ENCODE measurements at regions not wholly inside any gene's neighbourhood (a gene's known extent, or its start where the extent isn't known, plus 50 kb on each side); places are given as distances from the start of the nearest gene placed in this dataset.
A peak's percentile ranks its signal among the peaks of the same experiment; 100 is the strongest.
"Not testable (repeated sequence)": the region's sequence is repeated elsewhere in the genome, so short reads cannot be mapped to it uniquely, and the experiment has no call there.

DNA sequence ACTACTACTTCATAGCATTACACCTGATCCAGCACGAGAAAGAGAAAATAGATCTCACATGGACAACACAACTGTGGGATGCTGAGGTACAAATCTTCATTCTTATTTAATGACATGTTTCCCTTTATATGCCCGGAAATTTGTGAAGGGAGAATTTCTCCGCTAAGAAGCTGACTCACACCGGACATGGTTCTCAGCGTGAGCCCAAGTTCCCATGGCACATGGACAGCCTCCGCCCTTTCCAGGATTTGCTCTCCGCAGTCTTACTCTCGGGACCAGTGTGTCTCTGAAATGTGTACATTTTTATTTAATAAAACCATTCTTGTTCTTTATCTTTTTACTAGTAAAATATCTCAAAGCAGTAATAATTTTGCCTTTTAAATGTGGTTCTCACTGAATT is 1154.8 kb downstream of the TMEM121 start:
- TF ChIP-seq EZH2 (IDR thresholded peaks at IDR 0.05) = no peak
- TF ChIP-seq FOXP2 (optimal IDR thresholded peaks at IDR 0.05; ENCODE audit: control extremely low read depth, extremely low read length, insufficient read depth) = no peak
- TF ChIP-seq POLR2AphosphoS5 (IDR thresholded peaks at IDR 0.05; ENCODE audit: borderline replicate concordance, low read depth, low read length) = no peak
- Histone ChIP-seq H3K36me3 (ENCODE audit: insufficient read depth, low read length) (no peaks in the 10 kb centered on the region), H3K27ac (peak overlapping the region; percentile 81; the same call in 1 of the 2 replicates), H3K9ac (ENCODE audit: insufficient read length) (no peak overlapping the region), H3K4me3 (peak overlapping the region; percentile 34; the same call in 1 of the 2 replicates), H3K9me3 (ENCODE audit: low read depth, low read length) (no peaks in the 10 kb centered on the region)
- no peak for DNase-seq (ENCODE audit: low read depth, low spot score)

DNA sequence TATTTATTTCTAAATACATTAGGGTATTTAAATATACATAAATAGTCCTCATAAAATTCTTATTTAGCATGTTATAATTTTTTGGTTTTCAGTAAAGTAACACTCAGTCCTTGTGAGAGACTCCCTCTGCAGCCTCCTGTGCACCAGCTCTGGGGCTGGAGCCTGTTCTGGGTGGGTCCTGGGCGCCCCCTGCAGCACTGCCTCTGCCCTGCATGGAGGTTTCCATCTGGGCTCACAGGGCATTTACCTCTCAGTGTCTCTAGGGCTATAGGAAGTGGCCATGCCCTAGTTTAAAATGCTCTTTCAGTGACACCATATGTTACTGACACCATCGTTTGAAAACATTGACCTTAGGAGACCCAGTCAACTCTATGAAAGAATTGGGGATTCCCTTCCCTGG is 1155.2 kb downstream of the TMEM121 start:
- Histone ChIP-seq H3K36me3 (ENCODE audit: insufficient read depth, low read length) (no peaks in the 10 kb centered on the region), H3K27ac (peak overlapping the region; percentile 81; the same call in 1 of the 2 replicates), H3K9ac (ENCODE audit: insufficient read length) (no peak overlapping the region), H3K9me3 (ENCODE audit: low read depth, low read length) (no peaks in the 10 kb centered on the region), H3K4me3 (no peak overlapping the region)
- DNase-seq (ENCODE audit: low read depth, low spot score) = no peak
- TF ChIP-seq POLR2AphosphoS5 (IDR thresholded peaks at IDR 0.05; ENCODE audit: borderline replicate concordance, low read depth, low read length) = no peak
- no peak for TF ChIP-seq FOXP2 (optimal IDR thresholded peaks at IDR 0.05; ENCODE audit: control extremely low read depth, extremely low read length, insufficient read depth)
- no peak for TF ChIP-seq EZH2 (IDR thresholded peaks at IDR 0.05)

DNA sequence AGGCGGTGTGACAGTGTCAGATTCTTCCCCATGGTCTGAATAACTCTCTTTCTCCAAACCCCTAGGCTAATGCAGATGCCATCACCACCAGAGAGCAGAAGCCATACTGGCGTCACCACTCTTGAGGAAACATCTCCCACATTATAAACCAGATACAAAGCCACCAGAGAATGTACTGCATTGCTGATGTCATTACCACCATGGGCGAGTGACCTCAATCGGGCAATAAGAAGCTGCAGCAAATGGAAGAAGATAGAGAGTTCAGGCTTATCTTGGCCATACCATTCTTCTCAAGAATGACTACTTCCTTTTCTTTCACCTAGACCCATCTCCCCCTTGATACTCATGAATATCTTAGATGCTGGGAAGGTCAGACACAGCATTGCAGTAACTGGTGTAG is 1157.2 kb downstream of the TMEM121 start:
- Histone ChIP-seq H3K4me3 (no peak overlapping the region), H3K27ac (no peak overlapping the region), H3K36me3 (ENCODE audit: insufficient read depth, low read length) (no peaks in the 10 kb centered on the region), H3K9ac (ENCODE audit: insufficient read length) (no peak overlapping the region), H3K9me3 (ENCODE audit: low read depth, low read length) (no peaks in the 10 kb centered on the region)
- no peak for DNase-seq (ENCODE audit: low read depth, low spot score)
- TF ChIP-seq POLR2AphosphoS5 (IDR thresholded peaks at IDR 0.05; ENCODE audit: borderline replicate concordance, low read depth, low read length) = no peak
- TF ChIP-seq EZH2 (IDR thresholded peaks at IDR 0.05) = no peak
- no peak for TF ChIP-seq FOXP2 (optimal IDR thresholded peaks at IDR 0.05; ENCODE audit: control extremely low read depth, extremely low read length, insufficient read depth)

DNA sequence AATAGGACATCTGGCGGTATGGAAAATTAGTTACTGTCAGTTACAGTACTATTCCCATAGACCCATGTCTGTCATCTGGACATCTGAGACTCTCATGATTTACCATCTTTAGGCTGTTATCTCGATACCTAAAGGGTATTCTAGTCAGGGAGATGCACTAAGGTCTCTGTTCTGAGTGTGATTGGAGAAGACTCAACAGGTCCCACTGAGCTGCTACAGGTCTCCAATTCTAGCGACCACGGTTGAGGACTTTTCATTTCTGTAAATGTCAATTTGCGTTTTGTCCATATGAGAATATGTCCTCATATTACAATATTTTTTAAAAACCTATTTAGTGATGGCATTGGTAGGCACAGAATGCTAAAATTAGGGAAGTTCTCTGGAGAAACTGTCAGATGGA is 1160.2 kb downstream of the TMEM121 start:
- DNase-seq (ENCODE audit: low read depth, low spot score) = no peak
- no peaks in the 10 kb centered on the region for H3K36me3 ChIP-seq (ENCODE audit: insufficient read depth, low read length)
- no peak overlapping the region for H3K27ac ChIP-seq
- H3K9ac ChIP-seq (ENCODE audit: insufficient read length) = no peak overlapping the region
- no peak for TF ChIP-seq EZH2 (IDR thresholded peaks at IDR 0.05)
- no peak for TF ChIP-seq POLR2AphosphoS5 (IDR thresholded peaks at IDR 0.05; ENCODE audit: borderline replicate concordance, low read depth, low read length)
- no peak for TF ChIP-seq FOXP2 (optimal IDR thresholded peaks at IDR 0.05; ENCODE audit: control extremely low read depth, extremely low read length, insufficient read depth)
- H3K9me3 ChIP-seq (ENCODE audit: low read depth, low read length) = no peaks in the 10 kb centered on the region
- no peak overlapping the region for H3K4me3 ChIP-seq

DNA sequence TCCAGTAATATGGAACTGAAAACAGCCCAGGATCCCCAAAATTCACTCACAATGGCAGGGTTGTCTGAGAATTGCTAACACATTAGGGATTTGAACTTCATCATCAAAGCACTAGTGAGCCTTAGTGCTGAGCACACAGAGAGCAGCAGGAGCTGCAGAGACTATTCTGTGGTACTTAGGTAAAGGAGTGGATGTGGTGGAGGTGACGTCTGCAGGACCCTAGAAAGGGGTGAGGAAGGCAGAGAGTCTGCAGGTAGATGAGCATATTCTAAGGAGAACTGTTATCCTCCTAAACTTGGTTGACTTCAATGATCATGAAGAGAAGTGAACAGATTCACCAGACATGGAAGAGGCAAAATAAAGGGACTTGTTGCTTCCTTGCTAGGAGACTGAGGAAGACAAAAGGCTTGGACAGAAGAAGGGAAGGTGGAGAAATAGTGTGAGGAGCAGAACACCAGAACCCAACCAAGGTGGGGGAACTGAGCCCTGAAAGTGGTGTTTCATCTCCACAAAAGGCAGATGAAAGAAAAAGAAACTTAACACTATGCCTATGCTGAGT is 1164.0 kb downstream of the TMEM121 start:
- Histone ChIP-seq H3K36me3 (ENCODE audit: insufficient read depth, low read length) (no peaks in the 10 kb centered on the region), H3K27ac (no peak overlapping the region), H3K9ac (ENCODE audit: insufficient read length) (no peak overlapping the region), H3K9me3 (ENCODE audit: low read depth, low read length) (no peaks in the 10 kb centered on the region), H3K4me3 (no peak overlapping the region)
- TF ChIP-seq POLR2AphosphoS5 (IDR thresholded peaks at IDR 0.05; ENCODE audit: borderline replicate concordance, low read depth, low read length) (no peak), EZH2 (IDR thresholded peaks at IDR 0.05) (no peak), FOXP2 (optimal IDR thresholded peaks at IDR 0.05; ENCODE audit: control extremely low read depth, extremely low read length, insufficient read depth) (no peak)
- DNase-seq (ENCODE audit: low read depth, low spot score) = no peak

DNA sequence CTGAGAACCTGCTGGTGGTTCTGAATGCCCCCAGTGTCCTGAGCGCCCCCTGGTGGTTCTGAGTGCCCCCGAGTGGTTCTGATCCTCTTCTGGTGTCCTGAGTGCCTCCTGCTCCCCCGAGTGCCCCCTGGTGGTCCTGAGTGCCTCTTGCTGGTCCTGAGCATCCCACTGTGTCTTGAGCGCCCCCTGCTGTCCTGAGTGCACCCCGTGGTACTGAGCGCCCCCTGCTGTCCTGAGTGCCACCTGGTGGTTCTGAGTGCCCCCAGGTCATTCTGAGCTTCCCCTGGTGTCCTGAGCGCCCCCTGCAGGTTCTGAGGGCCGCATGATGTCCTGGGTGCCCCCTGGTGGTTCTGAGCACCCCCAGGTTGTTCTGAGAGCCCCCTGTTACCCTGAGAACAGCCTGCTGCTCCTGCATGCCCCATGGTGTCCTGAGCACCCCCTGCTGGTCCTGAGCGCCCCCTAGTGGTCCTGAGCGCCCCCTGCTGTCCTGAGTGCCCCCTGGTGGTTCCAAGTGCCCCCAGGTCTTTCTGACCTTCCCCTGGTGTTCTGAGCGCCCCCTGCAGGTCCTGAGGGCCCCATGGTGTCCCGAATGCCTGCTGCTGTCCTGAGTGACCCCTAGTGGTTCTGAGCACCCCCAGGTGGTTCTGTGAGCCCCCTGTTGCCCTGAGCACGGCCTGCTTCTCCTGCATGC is 1165.4 kb downstream of the TMEM121 start:
- H3K9me3 ChIP-seq (ENCODE audit: low read depth, low read length) = no peaks in the 10 kb centered on the region

DNA sequence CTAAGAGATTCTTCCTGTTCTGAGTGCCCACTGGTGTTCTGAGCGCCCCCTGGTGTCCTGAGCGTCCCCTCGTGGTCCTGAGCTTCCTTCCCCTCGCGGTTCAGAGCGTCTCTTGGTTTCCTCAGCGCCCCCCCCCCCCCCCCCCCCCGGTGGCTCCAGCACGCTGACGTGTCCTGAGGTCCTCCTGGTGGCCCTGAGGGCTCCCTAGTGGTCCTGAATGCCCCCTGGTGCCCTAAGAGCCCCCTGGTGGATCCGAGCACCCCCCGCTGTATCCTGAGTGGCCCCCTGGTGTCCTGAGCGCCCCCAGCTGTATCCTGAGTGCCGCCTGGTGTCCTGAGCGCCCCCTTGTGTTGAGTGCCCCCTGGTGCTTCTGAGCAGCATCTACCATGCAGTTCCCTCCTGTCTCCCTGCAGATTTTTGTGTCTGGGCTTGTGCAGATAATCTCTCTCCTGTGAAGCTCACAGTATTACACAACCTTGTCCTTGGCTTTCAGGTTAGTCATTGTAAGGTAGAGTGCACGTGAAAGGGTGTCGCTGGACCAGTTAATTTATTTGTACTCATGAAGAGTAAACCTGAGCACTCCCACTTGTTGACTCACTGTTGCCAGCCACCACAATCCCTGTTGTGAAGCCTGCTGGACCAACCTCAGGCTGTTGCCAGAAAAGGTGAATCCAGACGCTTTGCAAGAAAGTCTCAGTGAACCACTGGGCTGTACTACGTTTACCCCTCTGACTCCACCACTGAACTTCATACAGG is 1168.4 kb downstream of the TMEM121 start:
- H3K27ac ChIP-seq = no peak overlapping the region
- no peak for DNase-seq (ENCODE audit: low read depth, low spot score)
- no peaks in the 10 kb centered on the region for H3K9me3 ChIP-seq (ENCODE audit: low read depth, low read length)
- TF ChIP-seq FOXP2 (optimal IDR thresholded peaks at IDR 0.05; ENCODE audit: control extremely low read depth, extremely low read length, insufficient read depth) = no peak
- TF ChIP-seq EZH2 (IDR thresholded peaks at IDR 0.05) = no peak
- no peak for TF ChIP-seq POLR2AphosphoS5 (IDR thresholded peaks at IDR 0.05; ENCODE audit: borderline replicate concordance, low read depth, low read length)
- no peak overlapping the region for H3K4me3 ChIP-seq
- no peak overlapping the region for H3K9ac ChIP-seq (ENCODE audit: insufficient read length)
- no peaks in the 10 kb centered on the region for H3K36me3 ChIP-seq (ENCODE audit: insufficient read depth, low read length)

More for the DNA sequence above, 1165.4 kb downstream of the TMEM121 start:
- no peak for TF ChIP-seq POLR2AphosphoS5 (IDR thresholded peaks at IDR 0.05; ENCODE audit: borderline replicate concordance, low read depth, low read length)
- TF ChIP-seq EZH2 (IDR thresholded peaks at IDR 0.05) = no peak
- TF ChIP-seq FOXP2 (optimal IDR thresholded peaks at IDR 0.05; ENCODE audit: control extremely low read depth, extremely low read length, insufficient read depth) = no peak
- Histone ChIP-seq H3K36me3 (ENCODE audit: insufficient read depth, low read length) (no peaks in the 10 kb centered on the region), H3K27ac (no peak overlapping the region), H3K4me3 (no peak overlapping the region), H3K9ac (ENCODE audit: insufficient read length) (no peak overlapping the region)
- no peak for DNase-seq (ENCODE audit: low read depth, low spot score)

DNA sequence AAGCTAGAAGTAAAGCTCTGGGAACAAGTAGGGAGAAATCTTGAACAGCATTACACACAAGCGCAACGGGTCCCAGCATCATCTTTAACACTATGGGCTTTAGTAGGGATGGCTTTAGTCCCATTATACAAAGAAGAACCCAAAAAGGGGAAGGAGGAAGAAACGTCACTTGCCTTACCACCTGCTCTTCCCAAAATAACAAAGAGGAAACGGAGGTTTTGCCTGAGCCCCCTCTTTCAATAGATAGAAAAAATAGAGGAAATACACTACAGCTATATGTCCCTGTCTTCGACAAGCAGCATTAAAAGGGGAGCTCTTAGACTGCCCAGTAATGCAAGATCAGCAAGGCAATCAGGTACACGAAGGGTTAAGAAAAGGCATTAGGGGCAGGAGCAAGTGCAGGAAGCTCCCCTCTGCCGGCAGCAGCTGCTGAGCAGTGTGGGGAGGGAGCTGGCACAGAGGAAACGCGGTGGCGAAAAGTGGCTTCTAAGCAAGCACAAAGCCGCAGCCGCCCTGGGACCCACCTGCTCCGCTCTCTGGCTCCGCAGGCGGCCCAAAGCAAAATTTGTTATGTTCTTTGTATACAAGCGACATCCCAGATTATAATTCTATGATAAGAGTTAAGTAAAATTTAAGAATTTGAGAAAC is 1172.4 kb downstream of the TMEM121 start:
- not testable (repeated sequence) for DNase-seq (ENCODE audit: low read depth, low spot score); H3K27ac ChIP-seq; H3K9me3 ChIP-seq (ENCODE audit: low read depth, low read length); H3K9ac ChIP-seq (ENCODE audit: insufficient read length); H3K4me3 ChIP-seq; H3K36me3 ChIP-seq (ENCODE audit: insufficient read depth, low read length)

DNA sequence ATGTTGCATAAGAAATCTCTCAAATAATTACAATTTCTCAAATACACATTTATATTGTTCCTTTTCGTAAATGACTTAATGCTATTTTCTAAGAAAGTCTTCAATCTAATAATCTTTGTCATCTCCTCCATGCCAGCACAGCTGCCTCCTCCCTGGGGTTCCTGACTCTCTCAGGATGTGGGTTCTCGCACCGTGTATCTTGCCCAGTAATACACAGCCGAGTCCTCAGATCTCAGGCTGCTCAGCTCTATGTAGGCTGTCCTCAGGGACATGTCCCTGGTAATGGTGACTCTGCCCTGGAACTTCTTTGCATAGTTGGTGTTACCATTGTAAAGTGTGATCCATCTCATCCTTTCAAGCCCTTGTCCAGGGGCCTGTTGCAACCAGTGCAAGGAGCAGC is 1177.3 kb downstream of the TMEM121 start:
- not testable (repeated sequence) for H3K9ac ChIP-seq (ENCODE audit: insufficient read length); H3K27ac ChIP-seq; H3K9me3 ChIP-seq (ENCODE audit: low read depth, low read length)

DNA sequence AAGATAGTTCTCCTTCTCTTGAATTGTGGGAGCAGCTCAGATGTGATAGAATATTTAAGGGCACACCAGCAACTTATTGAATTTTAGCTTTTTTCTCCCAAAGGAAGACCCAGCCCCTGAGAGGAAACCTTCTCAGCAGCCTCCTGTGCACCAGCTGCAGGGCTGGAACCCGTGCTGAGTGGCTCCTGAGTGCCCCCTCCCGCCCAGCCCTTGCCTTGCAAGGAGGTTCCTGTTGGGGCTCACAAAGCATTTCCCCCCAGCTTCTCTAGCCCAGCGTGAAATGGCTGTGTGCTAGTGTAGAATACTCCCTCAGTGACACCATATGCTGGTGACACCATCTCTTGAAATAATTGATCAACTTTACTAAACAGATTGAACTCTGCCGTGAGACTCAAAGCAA is 1180.1 kb downstream of the TMEM121 start:
- not testable (repeated sequence) for H3K4me3 ChIP-seq; H3K36me3 ChIP-seq (ENCODE audit: insufficient read depth, low read length); DNase-seq (ENCODE audit: low read depth, low spot score)

More for the DNA sequence above, 1177.3 kb downstream of the TMEM121 start:
- H3K4me3 ChIP-seq; H3K36me3 ChIP-seq (ENCODE audit: insufficient read depth, low read length); DNase-seq (ENCODE audit: low read depth, low spot score): not testable (repeated sequence)

DNA sequence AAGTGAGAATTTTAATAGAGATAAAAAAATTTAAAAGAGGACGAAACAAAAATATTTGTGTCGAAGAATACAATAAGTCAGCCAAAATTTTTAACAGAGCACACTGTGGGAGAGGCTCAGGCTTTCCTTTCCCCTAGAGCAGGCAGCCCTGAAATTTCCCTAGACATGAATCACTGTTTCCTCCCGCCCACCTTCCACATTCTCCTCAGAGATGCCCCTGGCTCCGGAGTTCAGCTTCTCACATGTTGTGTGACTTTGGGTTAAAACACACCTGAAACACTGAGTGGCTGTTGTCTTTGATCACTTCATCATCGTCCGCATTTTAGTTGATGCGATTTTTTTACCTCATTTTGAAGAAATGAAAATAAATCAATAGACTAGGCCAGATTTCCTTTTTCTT is 1183.8 kb downstream of the TMEM121 start:
- not testable (repeated sequence) for H3K9ac ChIP-seq (ENCODE audit: insufficient read length); H3K27ac ChIP-seq; H3K36me3 ChIP-seq (ENCODE audit: insufficient read depth, low read length); H3K9me3 ChIP-seq (ENCODE audit: low read depth, low read length); DNase-seq (ENCODE audit: low read depth, low spot score); H3K4me3 ChIP-seq

More for the DNA sequence above, 1180.1 kb downstream of the TMEM121 start:
- not testable (repeated sequence) for H3K9me3 ChIP-seq (ENCODE audit: low read depth, low read length); H3K27ac ChIP-seq; H3K9ac ChIP-seq (ENCODE audit: insufficient read length)

Data from SK-N-MC (cell line).